OCI-LY3 (cell line): ENCODE measurements at regions not wholly inside any gene's neighbourhood (a gene's known extent, or its start where the extent isn't known, plus 50 kb on each side); places are given as distances from the start of the nearest gene placed in this dataset.

Experiments
- H2AFZ ChIP-seq: fragments of 200-600, 300-600 bp; shearing (Covaris generic); 2 replicates; pipeline ENCODE4 v1.6.0; 2014; ENCODE audit warnings: antibody characterized with exemption, low read depth, low read length
- H3K27ac ChIP-seq: fragments of 200-600, 300-600 bp; sonication (generic); 2 replicates; pipeline ENCODE4 v1.5.1; 2014; ENCODE audit warnings: mild to moderate bottlenecking, low read length, moderate library complexity, mixed read lengths
- H3K27me3 ChIP-seq: fragments of 200-600, 300-600 bp; sonication (generic); 2 replicates; pipeline ENCODE4 v1.6.1; 2014; ENCODE audit warnings: low read depth, low read length, mixed read lengths
- H3K36me3 ChIP-seq: fragments of 200-600, 300-600 bp; sonication (generic); replicated peaks from 2 replicates; pipeline ENCODE3; 2014; ENCODE audit warnings: low read depth, low read length, mixed read lengths
- H3K4me1 ChIP-seq: fragments of 300-600, 200-600 bp; sonication (generic); 2 replicates; pipeline ENCODE4 v1.6.1; 2014; ENCODE audit warnings: low read length, mixed read lengths
- H3K4me2 ChIP-seq: fragments of 200-600, 300-600 bp; sonication (generic); 2 replicates; pipeline ENCODE4 v1.6.1; 2014; ENCODE audit warnings: low read length, mixed read lengths
- H3K4me3 ChIP-seq: fragments of 300-600, 200-600 bp; sonication (generic); 2 replicates; pipeline ENCODE4 v1.5.1; 2014; ENCODE audit warnings: antibody characterized with exemption, mild to moderate bottlenecking, low read length, moderate library complexity
- H3K79me2 ChIP-seq: fragments of 300-600, 200-600 bp; shearing (Covaris generic); 2 replicates; pipeline ENCODE4 v1.6.1; 2014; ENCODE audit warnings: mild to moderate bottlenecking, low read length, mixed read lengths
- H3K9ac ChIP-seq: fragments of 300-600, 200-600 bp; shearing (Covaris generic); 2 replicates; pipeline ENCODE4 v1.6.0; 2014; ENCODE audit warnings: mild to moderate bottlenecking, low read length, moderate library complexity
- H3K9me3 ChIP-seq: fragments of 200-600, 300-600 bp; shearing (Covaris generic); 2 replicates; pipeline ENCODE4 v1.6.1; 2014; ENCODE audit warnings: low read length, mixed read lengths; ENCODE audit not compliant: insufficient read depth
- H4K20me1 ChIP-seq: fragments of 200-600, 300-600 bp; sonication (generic); 2 replicates; pipeline ENCODE4 v1.6.1; 2016; ENCODE audit warnings: low read length, mixed read lengths; ENCODE audit not compliant: insufficient read depth
- CTCF ChIP-seq: fragments of 200-600, 300-600 bp; sonication (generic); IDR thresholded peaks from 2 replicates; pipeline ENCODE4 v1.5.1; 2014; ENCODE audit warnings: antibody characterized with exemption, low read length, low read depth
- EZH2phosphoT487 ChIP-seq: fragments of 200-600 bp; shearing (Covaris generic); IDR thresholded peaks from 2 replicates; pipeline ENCODE4 v1.6.1; 2018; ENCODE audit warnings: antibody characterized with exemption, mixed run types, low read depth

GRCh38 chr18:22523481-22523880 lies 105.8 kb upstream of the CTAGE1 start:
- Histone ChIP-seq H3K9me3 (no peaks in the 10 kb centered on the region), H3K79me2 (no peaks in the 10 kb centered on the region), H2AFZ (no peak overlapping the region), H4K20me1 (no peaks in the 10 kb centered on the region), H3K36me3 (no peaks in the 10 kb centered on the region), H3K4me3 (no peak overlapping the region), H3K9ac (no peak overlapping the region), H3K4me2 (no peak overlapping the region), H3K4me1 (peaks cover 20% of the 10 kb centered on the region), H3K27ac (no peak overlapping the region), H3K27me3 (no peaks in the 10 kb centered on the region)
- TF ChIP-seq EZH2phosphoT487: no peak
- no peak for TF ChIP-seq CTCF

- Histone ChIP-seq H3K36me3 (no peaks in the 10 kb centered on the region), H3K27me3 (no peaks in the 10 kb centered on the region), H3K4me3 (no peak overlapping the region), H2AFZ (no peak overlapping the region), H3K27ac (no peak overlapping the region), H3K4me2 (no peak overlapping the region), H3K79me2 (no peaks in the 10 kb centered on the region), H3K4me1 (peaks cover 23% of the 10 kb centered on the region), H3K9me3 (no peaks in the 10 kb centered on the region), H3K9ac (no peak overlapping the region), H4K20me1 (no peaks in the 10 kb centered on the region)
- TF ChIP-seq CTCF: no peak
- no peak for TF ChIP-seq EZH2phosphoT487
Measured at GRCh38 chr18:22524783-22525182, 107.1 kb upstream of the CTAGE1 start.

GRCh38 chr18:22525313-22525712 lies 107.6 kb upstream of the CTAGE1 start:
- Histone ChIP-seq H3K4me3 (no peak overlapping the region), H3K4me2 (no peak overlapping the region), H3K79me2 (no peaks in the 10 kb centered on the region), H4K20me1 (no peaks in the 10 kb centered on the region), H3K27ac (no peak overlapping the region), H3K4me1 (peaks cover 23% of the 10 kb centered on the region), H3K9me3 (no peaks in the 10 kb centered on the region), H3K27me3 (no peaks in the 10 kb centered on the region), H2AFZ (no peak overlapping the region), H3K9ac (no peak overlapping the region), H3K36me3 (no peaks in the 10 kb centered on the region)
- TF ChIP-seq EZH2phosphoT487 (no peak), CTCF (no peak)

GRCh38 chr18:22525883-22526282 lies 108.2 kb upstream of the CTAGE1 start:
- Histone ChIP-seq H4K20me1 (no peaks in the 10 kb centered on the region), H3K4me2 (no peak overlapping the region), H3K79me2 (no peaks in the 10 kb centered on the region), H3K9me3 (no peaks in the 10 kb centered on the region), H3K27me3 (no peaks in the 10 kb centered on the region), H3K4me1 (peaks cover 18% of the 10 kb centered on the region), H3K36me3 (no peaks in the 10 kb centered on the region), H3K27ac (no peak overlapping the region), H3K4me3 (no peak overlapping the region), H3K9ac (no peak overlapping the region), H2AFZ (no peak overlapping the region)
- TF ChIP-seq CTCF: no peak
- TF ChIP-seq EZH2phosphoT487: no peak
